Ascending aorta (tissue), 2 donors: ENCODE measurements at regions not wholly inside any gene's neighbourhood (a gene's known extent, or its start where the extent isn't known, plus 50 kb on each side); places are given as distances from the start of the nearest gene placed in this dataset.

Experiments
- DNase-seq, 2 donors: peaks; one replicate each; pipeline ENCODE4 v3.0.0-alpha.2; 2019; ENCODE audit warnings: low spot score in 2 of 2
- H3K27ac ChIP-seq, 2 donors: fragments of 200-600 bp; sonication (generic); one replicate each; pipeline ENCODE4 v1.5.1; 2016 to 2017; ENCODE audit warnings: mild to moderate bottlenecking in 1 of 2
- H3K27me3 ChIP-seq: fragments of 200-600 bp; sonication (generic); one replicate; pipeline ENCODE4 v1.5.1; 2017
- H3K36me3 ChIP-seq, 2 donors: fragments of 200-600 bp; sonication (generic); one replicate each; pipeline ENCODE4 v1.5.1; 2016
- H3K4me1 ChIP-seq, 2 donors: fragments of 200-600 bp; sonication (generic); one replicate each; pipeline ENCODE4 v1.5.1; 2016 to 2017; ENCODE audit warnings: mild to moderate bottlenecking in 1 of 2
- H3K4me3 ChIP-seq, 2 donors: fragments of 200-600 bp; sonication (generic); one replicate each; pipeline ENCODE4 v1.5.1; 2016 to 2017; ENCODE audit warnings: mild to moderate bottlenecking in 1 of 2
- H3K9me3 ChIP-seq, 2 donors: fragments of 200-600 bp; sonication (generic); one replicate each; pipeline ENCODE4 v1.5.1; 2016
- CTCF ChIP-seq, 3 experiments: fragments of 200-600 bp in 2 of 3; fragments of 450-650 bp in 1 of 3; sonication (generic) in 2 of 3; IDR thresholded peaks; one replicate each; pipeline ENCODE4 v1.5.1; 2016 to 2019; ENCODE audit warnings: antibody characterized with exemption in 3 of 3, mild to moderate bottlenecking in 1 of 3, moderate library complexity in 1 of 3
- intact Hi-C: fragments of 100-400 bp; cut with DNase I; formaldehyde crosslinking; loops from one replicate; pipeline ENCODE4 v1.15.1; 2023

GRCh38 chr18:78327643-78328042 lies 652.0 kb upstream of the SALL3 start:
- intact Hi-C loops: no loop called here
- TF ChIP-seq CTCF (IDR thresholded peaks at IDR 0.05): no peak

GRCh38 chr18:78330766-78331165 lies 648.9 kb upstream of the SALL3 start:
- no peak for DNase-seq
- H3K36me3 ChIP-seq: no peaks in the 10 kb centered on the region
- intact Hi-C loops: no loop called here
- TF ChIP-seq CTCF (IDR thresholded peaks at IDR 0.05): no peak
- no peak overlapping the region for H3K27ac ChIP-seq
- no peaks in the 10 kb centered on the region for H3K9me3 ChIP-seq
- no peaks in the 10 kb centered on the region for H3K27me3 ChIP-seq
- no peak overlapping the region for H3K4me3 ChIP-seq
- no peaks in the 10 kb centered on the region for H3K4me1 ChIP-seq

More at GRCh38 chr18:78327643-78328042, 652.0 kb upstream of the SALL3 start:
- Histone ChIP-seq H3K4me3 (no peak overlapping the region), H3K36me3 (no peaks in the 10 kb centered on the region), H3K9me3 (no peaks in the 10 kb centered on the region), H3K27ac (no peak overlapping the region), H3K4me1 (no peaks in the 10 kb centered on the region), H3K27me3 (no peaks in the 10 kb centered on the region)
- no peak for DNase-seq

- intact Hi-C loops: no loop called here
- no peak for TF ChIP-seq CTCF (IDR thresholded peaks at IDR 0.05)
- H3K27me3 ChIP-seq: no peaks in the 10 kb centered on the region
- H3K9me3 ChIP-seq: no peaks in the 10 kb centered on the region
- no peak overlapping the region for H3K4me3 ChIP-seq
- no peaks in the 10 kb centered on the region for H3K4me1 ChIP-seq
- H3K36me3 ChIP-seq: no peaks in the 10 kb centered on the region
- H3K27ac ChIP-seq: no peak overlapping the region
- DNase-seq: no peak
These were observed 626.7 kb upstream of the SALL3 start for GRCh38 chr18:78352910-78353309.

GRCh38 chr18:78362198-78362597 lies 617.4 kb upstream of the SALL3 start:
- intact Hi-C loops: no loop called here
- DNase-seq: no peak
- Histone ChIP-seq H3K36me3 (no peaks in the 10 kb centered on the region), H3K27ac (no peak overlapping the region), H3K9me3 (no peaks in the 10 kb centered on the region), H3K4me3 (no peak overlapping the region), H3K27me3 (no peaks in the 10 kb centered on the region), H3K4me1 (no peaks in the 10 kb centered on the region)
- no peak for TF ChIP-seq CTCF (IDR thresholded peaks at IDR 0.05)

GRCh38 chr18:78363556-78364387 lies 615.8 kb upstream of the SALL3 start:
- TF ChIP-seq CTCF (IDR thresholded peaks at IDR 0.05): no peak
- no peaks in the 10 kb centered on the region for H3K4me1 ChIP-seq
- H3K36me3 ChIP-seq: no peaks in the 10 kb centered on the region
- H3K4me3 ChIP-seq: no peak overlapping the region
- intact Hi-C loops: no loop called here
- no peaks in the 10 kb centered on the region for H3K9me3 ChIP-seq
- DNase-seq: no peak
- no peak overlapping the region for H3K27ac ChIP-seq
- no peaks in the 10 kb centered on the region for H3K27me3 ChIP-seq
